ENCODE measurements at regions not wholly inside any gene's neighbourhood (a gene's known extent, or its start where the extent isn't known, plus 50 kb on each side); places are given as distances from the start of the nearest gene placed in this dataset.

GRCh38 chr6:71204741-71205140, 83.9 kb upstream of the OGFRL1 start:
- H3K79me2 ChIP-seq (ENCODE audit: control insufficient read depth, low read length), result no peaks in the 10 kb centered on the region
- H3K27me3 ChIP-seq (ENCODE audit: control insufficient read depth, low read length), result no peaks in the 10 kb centered on the region
- H3K9me3 ChIP-seq (ENCODE audit: control insufficient read depth, insufficient read depth, low read length), result no peaks in the 10 kb centered on the region
- H3K27ac ChIP-seq (ENCODE audit: low read depth, low read length), result no peak overlapping the region
- H3K9me2 ChIP-seq (replicated peaks; ENCODE audit: control insufficient read depth, low read length), result no peaks in the 10 kb centered on the region
- no peaks in the 10 kb centered on the region for H3F3A ChIP-seq (ENCODE audit: control insufficient read depth, insufficient read depth)
- H3K4me1 ChIP-seq (ENCODE audit: control insufficient read depth, low read length), result no peaks in the 10 kb centered on the region
- no peak overlapping the region for H3K4me2 ChIP-seq (ENCODE audit: low read length)
- no peaks in the 10 kb centered on the region for H3K36me3 ChIP-seq (ENCODE audit: control insufficient read depth, low read length)
- no peak for TF ChIP-seq CTCF (IDR thresholded peaks at IDR 0.05; ENCODE audit: low read depth, low read length, poor library complexity, severe bottlenecking)
- no peak for TF ChIP-seq EZH2phosphoT487 (IDR thresholded peaks at IDR 0.05; ENCODE audit: borderline replicate concordance, low read length)
- H3K4me3 ChIP-seq (ENCODE audit: low read length), result no peak overlapping the region
- no peaks in the 10 kb centered on the region for H4K20me1 ChIP-seq (ENCODE audit: control insufficient read depth, insufficient read depth, low read depth, low read length)

GRCh38 chr6:71205336-71205956, 83.2 kb upstream of the OGFRL1 start:
- H3K27ac ChIP-seq (ENCODE audit: low read depth, low read length), result no peak overlapping the region
- H3K27me3 ChIP-seq (ENCODE audit: control insufficient read depth, low read length), result no peaks in the 10 kb centered on the region
- no peaks in the 10 kb centered on the region for H3K9me3 ChIP-seq (ENCODE audit: control insufficient read depth, insufficient read depth, low read length)
- no peaks in the 10 kb centered on the region for H3K4me1 ChIP-seq (ENCODE audit: control insufficient read depth, low read length)
- no peak overlapping the region for H3K4me3 ChIP-seq (ENCODE audit: low read length)
- H3K36me3 ChIP-seq (ENCODE audit: control insufficient read depth, low read length), result no peaks in the 10 kb centered on the region
- H3F3A ChIP-seq (ENCODE audit: control insufficient read depth, insufficient read depth), result no peaks in the 10 kb centered on the region
- H3K79me2 ChIP-seq (ENCODE audit: control insufficient read depth, low read length), result no peaks in the 10 kb centered on the region
- no peak for TF ChIP-seq CTCF (IDR thresholded peaks at IDR 0.05; ENCODE audit: low read depth, low read length, poor library complexity, severe bottlenecking)
- TF ChIP-seq EZH2phosphoT487 (IDR thresholded peaks at IDR 0.05; ENCODE audit: borderline replicate concordance, low read length), result no peak
- H3K9me2 ChIP-seq (replicated peaks; ENCODE audit: control insufficient read depth, low read length), result no peaks in the 10 kb centered on the region
- H3K4me2 ChIP-seq (ENCODE audit: low read length), result no peak overlapping the region
- H4K20me1 ChIP-seq (ENCODE audit: control insufficient read depth, insufficient read depth, low read depth, low read length), result no peaks in the 10 kb centered on the region

- H3F3A ChIP-seq (ENCODE audit: control insufficient read depth, insufficient read depth), result no peaks in the 10 kb centered on the region
- no peak for TF ChIP-seq CTCF (IDR thresholded peaks at IDR 0.05; ENCODE audit: low read depth, low read length, poor library complexity, severe bottlenecking)
- TF ChIP-seq EZH2phosphoT487 (IDR thresholded peaks at IDR 0.05; ENCODE audit: borderline replicate concordance, low read length), result no peak
These were observed 82.5 kb upstream of the OGFRL1 start for GRCh38 chr6:71206089-71206488.

More at GRCh38 chr6:71206089-71206488, 82.5 kb upstream of the OGFRL1 start:
- no peaks in the 10 kb centered on the region for H3K9me3 ChIP-seq (ENCODE audit: control insufficient read depth, insufficient read depth, low read length)
- H3K27ac ChIP-seq (ENCODE audit: low read depth, low read length), result no peak overlapping the region
- H3K4me2 ChIP-seq (ENCODE audit: low read length), result no peak overlapping the region
- no peaks in the 10 kb centered on the region for H3K36me3 ChIP-seq (ENCODE audit: control insufficient read depth, low read length)
- H3K9me2 ChIP-seq (replicated peaks; ENCODE audit: control insufficient read depth, low read length), result no peaks in the 10 kb centered on the region
- no peaks in the 10 kb centered on the region for H3K4me1 ChIP-seq (ENCODE audit: control insufficient read depth, low read length)
- H4K20me1 ChIP-seq (ENCODE audit: control insufficient read depth, insufficient read depth, low read depth, low read length), result no peaks in the 10 kb centered on the region
- no peaks in the 10 kb centered on the region for H3K27me3 ChIP-seq (ENCODE audit: control insufficient read depth, low read length)
- H3K4me3 ChIP-seq (ENCODE audit: low read length), result no peak overlapping the region
- H3K79me2 ChIP-seq (ENCODE audit: control insufficient read depth, low read length), result no peaks in the 10 kb centered on the region
